ENCODE measurements at regions not wholly inside any gene's neighbourhood (a gene's known extent, or its start where the extent isn't known, plus 50 kb on each side); places are given as distances from the start of the nearest gene placed in this dataset.
"Not testable (repeated sequence)": the region's sequence is repeated elsewhere in the genome, so short reads cannot be mapped to it uniquely, and the experiment has no call there.

DNA sequence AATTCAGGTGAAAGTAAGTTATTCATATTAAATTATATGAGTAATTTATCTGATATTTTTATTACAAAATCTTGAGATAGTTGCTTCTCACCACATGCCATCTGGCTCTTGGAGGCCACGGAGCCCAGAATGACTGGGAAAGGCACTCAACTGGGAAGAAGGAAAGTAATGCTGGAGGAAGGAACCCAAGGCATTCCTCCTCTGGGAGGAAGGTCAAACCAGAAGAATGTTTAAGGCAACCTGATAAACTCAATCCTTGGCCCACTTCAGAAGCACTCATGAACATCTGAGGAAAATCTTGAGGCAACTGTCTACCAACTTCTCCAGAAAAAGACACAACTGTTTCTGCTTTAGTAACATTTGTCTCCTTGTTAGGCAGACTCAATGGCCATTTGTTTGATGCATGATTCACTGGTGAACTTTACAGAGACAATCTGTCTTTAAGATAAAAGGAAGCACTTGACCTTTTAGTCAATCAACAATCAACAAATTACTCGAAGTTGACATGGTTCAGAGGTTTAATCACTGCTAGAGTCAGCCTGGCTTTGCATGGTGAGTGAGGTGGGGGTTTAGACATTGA, 261.4 kb upstream of the MME start:
- no peak for DNase-seq

DNA sequence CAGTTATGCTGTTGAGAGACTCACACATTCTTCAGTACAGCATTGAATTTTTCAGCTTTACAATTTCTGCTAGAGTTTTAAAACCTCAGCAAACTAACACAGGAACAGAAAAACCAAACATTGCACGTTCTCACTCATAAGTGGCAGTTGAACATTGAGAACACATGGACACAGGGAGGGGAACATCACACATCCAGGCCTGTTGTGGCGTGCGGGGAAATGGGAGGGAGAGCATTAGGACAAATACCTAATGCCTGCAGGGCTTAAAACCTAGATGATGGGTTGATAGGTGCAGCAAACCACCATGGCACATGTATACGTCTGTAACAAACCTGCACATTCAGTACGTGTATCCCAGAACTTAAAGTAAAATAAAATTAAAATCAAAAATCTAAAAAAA, 270.1 kb upstream of the MME start:
- not testable (repeated sequence) for DNase-seq

DNA sequence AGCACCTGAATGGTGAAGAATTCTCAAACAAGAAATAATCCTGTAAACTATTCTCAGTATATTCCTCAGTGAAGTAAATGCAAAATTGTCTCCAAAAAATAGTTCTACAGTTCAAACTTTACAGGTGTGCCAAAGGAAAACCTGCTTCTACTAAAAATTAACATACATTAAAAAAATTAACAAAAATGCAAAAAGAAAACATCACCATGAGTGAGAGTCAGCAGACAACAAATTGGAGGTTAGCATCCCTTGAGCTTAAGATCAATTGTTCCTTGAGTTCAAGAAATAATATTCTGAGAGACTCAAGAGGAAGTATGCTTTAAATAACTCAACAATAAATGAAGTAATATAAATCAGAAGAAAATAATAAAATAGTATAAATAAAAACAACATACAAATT, 278.4 kb upstream of the MME start:
- DNase-seq, result no peak

GRCh38 chr3:154799800-154800199, 280.3 kb upstream of the MME start:
- DNase-seq, result peak; percentile 60 to 88

DNA sequence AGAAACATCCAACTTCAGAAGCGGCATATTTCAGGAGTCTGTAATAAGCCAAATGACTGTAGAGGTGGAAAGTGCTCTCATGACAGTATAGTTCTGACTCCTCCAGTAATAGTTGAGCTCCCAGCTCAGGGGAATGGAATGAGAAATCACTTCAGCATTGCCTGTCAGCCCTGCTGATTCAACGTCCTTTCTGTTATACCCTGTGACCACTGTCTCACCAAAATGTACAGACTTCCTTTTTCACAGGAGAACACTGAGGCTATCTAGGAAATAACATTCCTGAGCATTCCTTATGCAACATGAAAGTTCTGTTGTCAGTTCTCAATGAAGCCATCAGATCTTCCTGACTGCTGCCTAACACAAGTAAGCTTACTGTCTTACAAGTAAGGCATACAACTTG, 284.5 kb upstream of the MME start:
- peak; percentile 85 to 88 for DNase-seq

DNA sequence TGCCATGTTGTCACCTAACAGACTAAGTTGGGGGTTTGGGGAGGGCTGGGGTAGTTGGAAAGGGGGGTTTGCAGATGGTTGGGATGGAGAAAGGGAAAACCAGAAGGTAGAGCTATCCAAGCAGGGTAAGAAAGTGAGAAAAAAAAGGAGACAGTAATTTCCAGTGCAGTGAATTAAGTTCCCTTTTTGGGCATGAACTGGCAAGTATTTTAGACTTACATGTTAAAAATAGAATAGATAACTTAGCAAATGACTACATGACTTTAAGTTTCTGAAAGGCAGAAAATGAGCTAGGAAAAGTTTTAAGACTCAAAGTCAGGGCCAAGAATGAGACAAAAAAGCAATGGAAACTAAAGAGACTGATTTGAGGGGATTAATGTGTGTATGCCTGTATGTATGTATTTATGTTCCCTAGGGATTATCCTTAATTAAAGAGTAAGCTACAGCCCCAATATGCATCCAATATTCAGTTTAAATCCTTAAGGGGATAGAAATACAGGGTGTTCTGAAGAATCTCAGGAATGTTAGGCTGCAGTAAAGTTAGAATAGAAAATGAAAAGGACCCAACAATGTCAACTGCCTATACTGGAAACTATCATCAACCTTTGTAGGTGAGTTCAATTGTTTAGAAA, 285.2 kb upstream of the MME start:
- peak; percentile 13 to 39 for DNase-seq

DNA sequence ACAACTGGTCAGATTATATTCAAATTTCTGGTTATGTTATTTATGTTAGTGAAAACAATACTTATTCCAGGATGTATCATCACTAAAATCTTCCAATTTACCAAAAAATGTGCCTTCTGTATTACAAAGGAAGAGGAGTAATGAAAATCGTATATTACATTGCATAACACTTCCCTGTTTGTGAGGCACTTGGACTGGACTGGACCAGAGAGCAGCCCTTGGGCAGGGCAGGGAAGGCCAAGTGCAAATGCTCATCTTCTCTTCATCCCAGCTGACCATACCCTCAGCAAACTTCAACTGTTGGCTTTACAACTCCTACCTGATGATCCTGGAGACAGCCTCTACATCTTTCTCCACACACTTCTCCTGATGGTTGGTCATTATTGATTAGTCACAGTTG, 285.7 kb upstream of the MME start:
- DNase-seq, result peak; percentile 48 to 57

GRCh38 chr3:154792828-154793227, 287.3 kb upstream of the MME start:
- DNase-seq, result no peak

DNA sequence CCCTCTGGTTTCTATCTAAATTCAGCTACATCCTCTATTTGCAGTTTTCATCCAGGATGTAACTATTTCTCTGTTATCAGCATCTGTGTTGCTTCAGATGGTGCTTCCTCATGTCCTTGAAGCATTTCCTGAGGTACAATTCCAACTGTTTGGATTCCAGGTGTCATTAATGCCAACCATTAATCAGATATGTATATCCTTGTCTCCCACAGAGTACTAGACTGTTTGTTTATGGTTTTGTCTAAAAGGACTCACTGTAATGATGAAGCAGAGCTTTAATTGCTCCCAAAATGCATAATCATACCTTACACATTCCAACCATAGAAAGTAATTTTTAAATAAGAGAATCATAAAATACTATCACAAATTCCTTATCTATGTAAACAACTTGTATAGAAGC, 288.5 kb upstream of the MME start:
- DNase-seq, result no peak

DNA sequence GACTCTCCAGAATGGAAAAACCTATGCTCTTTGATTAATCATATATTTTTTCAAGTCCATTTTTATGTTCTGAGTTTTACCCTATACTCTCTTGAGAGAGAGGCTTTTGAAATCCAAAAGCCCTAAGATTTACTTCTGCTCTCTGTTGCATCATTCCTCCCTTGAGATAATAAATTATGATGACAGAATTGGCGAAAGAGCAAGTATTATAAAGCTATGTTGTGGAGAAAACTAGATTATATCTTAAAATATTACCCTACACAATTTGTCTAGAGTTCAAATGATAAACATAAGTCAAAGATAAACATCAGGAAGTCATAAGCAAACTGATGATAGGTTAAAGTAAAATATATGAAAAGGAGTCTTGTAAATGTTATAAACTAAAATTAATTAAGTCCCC, 293.4 kb upstream of the MME start:
- peak; percentile 27 to 73 for DNase-seq

- peak; percentile 74 to 92 for DNase-seq
Observed at GRCh38 chr3:154783521-154783931, 296.6 kb upstream of the MME start.

DNA sequence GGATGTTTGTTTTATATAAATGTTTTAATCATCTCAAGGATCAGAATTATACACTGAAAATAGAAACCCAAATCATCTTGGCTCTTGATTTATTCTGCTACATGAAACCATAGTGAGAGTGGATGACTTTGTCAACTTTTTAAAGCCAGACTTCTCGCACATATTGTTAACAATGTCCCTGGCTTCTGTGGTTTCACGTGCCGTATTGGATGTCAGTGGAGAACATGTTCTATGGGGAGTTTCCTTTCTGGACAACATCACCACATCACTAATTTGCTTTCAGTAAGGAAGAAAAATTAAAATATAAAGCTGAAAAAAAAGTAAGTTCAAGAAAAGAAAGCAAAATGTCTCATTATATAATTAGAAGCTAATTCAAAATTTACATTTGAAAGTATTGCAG, 297.1 kb upstream of the MME start:
- DNase-seq, result no peak

DNA sequence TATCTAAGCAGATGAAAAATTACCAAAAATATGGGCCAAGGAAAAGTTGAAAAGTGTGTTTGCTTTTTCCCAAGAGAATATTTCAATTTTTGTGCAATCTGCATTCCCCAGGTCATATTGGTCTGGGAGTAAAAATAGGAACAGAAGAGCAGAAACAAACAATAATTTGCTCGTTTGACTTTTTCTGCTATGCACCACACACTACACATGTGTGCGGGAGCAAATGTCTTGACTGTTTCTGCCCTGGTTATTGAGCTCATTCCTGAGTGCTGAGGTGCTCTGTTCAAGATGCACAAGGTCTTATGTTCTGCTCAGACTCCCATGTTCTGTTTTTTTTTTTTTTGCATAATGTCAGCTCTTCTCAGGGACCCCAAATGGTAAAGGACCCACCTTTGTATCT, 298.0 kb upstream of the MME start:
- no peak for DNase-seq

DNA sequence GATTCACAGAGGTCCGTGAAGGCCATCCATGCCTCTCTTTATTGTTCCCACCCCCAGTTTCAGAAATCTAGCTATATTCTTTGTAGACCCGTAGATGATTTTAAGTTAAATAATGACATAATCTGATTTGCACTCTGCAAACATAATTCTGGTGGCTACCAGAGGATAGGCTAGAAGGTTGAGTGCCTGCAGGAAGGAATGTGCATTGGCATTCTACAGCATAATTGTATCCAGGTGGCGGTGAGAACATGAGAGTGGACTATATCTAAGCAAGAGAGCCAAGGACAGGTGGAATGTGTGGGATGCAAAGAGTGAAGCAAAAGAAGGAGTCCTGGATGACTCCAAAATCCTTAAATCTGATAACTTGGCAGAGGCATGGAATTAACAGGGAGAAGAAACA, 298.5 kb upstream of the MME start:
- no peak for DNase-seq

DNA sequence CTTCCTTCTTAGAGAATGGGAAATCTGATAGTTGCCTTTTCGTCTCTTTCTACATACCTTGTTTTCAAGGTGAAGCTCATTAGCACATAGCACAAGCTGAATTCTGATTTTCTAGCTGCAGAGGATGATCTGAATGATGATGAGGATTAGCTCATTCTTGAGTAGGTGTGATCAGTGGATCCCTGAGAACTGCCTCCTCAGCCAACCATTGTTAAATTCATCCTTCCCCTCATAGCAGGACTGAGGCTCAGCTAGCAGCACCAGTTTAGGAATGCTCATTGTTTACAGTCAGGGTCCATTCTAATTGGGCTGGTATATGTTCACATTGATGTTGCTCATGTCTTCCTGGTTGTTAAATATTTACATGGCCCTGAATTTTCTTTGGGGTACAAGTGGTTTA, 299.9 kb upstream of the MME start:
- DNase-seq, result no peak

GRCh38 chr3:154779571-154779970, 300.5 kb upstream of the MME start:
- peak in 1 of 2 donors; percentile 10 for DNase-seq

DNA sequence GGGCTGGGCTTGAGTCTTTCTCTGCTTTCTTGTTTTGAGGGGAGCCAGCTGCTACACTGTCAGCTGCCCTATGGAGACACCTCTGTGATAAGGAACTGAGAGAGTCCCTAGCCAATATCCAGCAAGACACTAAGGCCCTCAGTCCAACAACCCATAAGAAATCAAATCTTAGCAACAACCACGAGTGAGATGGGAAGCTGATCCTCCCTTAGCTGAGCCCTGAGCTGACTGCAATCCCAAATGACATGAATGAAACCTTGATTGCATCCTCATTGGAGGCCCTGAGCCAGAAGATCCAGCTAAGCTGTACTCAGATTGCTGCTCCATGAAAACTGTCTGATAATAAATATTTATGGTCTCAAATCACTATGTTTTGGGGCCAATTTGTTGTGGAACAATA, 302.1 kb upstream of the MME start:
- DNase-seq, result no peak

- DNase-seq, result peak; percentile 13 to 35
Observed at GRCh38 chr3:154776549-154777225, 303.4 kb upstream of the MME start.

DNA sequence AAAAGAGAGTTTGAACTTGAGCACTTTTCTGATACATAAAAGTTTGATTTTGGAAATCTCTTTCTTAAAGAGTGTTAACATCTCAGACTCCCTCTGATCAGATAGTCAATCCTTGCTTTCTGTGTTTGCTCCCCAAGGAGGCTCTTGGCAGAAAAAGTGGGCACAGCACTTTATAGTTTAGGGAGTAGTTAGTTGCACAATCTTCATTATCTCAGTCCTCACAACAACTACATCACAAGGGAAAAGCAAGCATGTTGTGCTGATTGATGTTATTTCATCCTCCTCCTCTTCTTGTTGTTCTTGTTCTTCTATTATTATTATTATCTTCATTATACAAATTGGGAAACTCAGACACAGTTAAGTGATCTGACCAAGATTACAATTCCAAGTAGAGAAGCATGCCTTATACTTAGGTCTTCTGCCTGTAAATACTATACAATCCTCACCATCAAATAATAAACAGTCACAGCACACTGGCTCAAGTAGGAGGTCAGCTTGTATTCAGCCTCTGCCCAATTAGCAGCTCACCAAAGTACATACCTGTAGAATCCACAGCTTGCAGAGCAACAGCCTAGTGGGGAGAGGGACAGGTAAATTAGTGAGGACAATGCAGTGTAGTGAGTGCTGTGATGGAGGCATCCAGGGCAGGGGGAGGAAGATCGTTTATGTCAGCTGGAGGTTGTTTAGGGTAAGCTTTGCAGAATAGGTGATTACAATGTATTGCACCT, 304.1 kb upstream of the MME start:
- no peak for DNase-seq

- peak; percentile 15 to 27 for DNase-seq
Observed at GRCh38 chr3:154766765-154767503, 313.2 kb upstream of the MME start.

DNA sequence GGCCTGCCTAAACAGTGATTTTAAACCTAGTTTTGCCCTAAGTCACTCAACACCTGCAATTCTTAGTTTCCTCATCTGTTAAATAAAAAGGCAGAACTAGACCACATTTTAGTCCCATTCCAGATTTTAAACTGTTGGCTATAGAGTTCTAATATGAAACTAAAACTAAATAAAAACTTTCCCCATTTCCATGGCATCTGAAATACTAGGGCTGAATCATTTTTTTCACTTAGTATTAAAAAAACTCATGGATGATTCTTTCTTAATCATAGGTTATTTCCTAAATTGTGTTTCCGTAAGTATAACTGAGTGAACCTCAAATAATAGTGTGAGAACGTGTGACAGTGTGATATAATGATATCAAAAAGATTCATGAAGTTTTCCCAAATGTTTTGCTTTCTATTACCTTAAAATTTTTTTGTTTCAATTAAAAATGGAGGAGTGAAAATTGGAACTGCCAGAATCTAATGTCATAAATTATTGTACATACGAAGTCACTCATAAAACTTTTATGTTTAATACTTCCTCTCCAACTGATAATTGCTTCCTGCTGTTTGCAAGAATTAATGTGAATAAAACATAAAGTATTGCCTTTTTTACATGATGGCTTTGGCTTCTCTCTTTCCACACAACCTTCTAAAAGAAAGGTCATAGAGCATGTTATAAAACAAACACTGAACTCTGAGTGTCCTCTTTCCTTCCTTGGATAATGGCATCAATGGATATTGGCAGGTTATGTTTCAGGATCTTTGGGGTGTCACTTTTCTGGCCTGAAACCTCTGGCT, 315.1 kb upstream of the MME start:
- DNase-seq, result no peak

DNA sequence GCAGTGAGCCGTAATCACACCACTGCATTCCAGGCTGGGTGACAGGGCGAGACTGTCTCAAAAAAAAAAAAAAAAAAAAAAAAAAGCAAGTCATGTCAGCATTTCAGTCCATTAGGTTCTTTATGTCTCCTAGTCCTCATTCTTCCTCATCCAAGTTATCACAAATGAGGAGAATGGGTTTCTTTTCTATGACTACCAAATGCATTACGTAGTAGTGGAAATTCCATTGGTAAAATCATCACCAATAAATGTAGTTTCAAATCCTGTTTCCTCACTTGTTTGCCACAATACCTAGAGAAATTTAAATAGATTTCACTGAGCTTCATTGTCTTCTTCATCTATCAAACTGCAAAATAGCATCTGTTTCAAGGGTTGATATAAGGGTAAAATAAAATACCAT, 317.6 kb upstream of the MME start:
- DNase-seq, result no peak

Measured in inflammatory macrophage (primary cell).